Aorta (tissue), 5 donors: ENCODE measurements at regions not wholly inside any gene's neighbourhood (a gene's known extent, or its start where the extent isn't known, plus 50 kb on each side); places are given as distances from the start of the nearest gene placed in this dataset.

Experiments
- ATAC-seq: fragments of 200-7000 bp; cut with Tn5 transposase; one replicate; pipeline ENCODE4 v1.9.1; 2022; ENCODE audit warnings: moderate library complexity; ENCODE audit not compliant: low FRiP score
- DNase-seq, 2 donors: peaks; one replicate each; pipeline ENCODE4 v3.0.0-alpha.2; 2020
- H3K27ac ChIP-seq, 2 donors: one replicate each; pipeline ENCODE4 v1.5.1; 2013; ENCODE audit warnings: low read length in 2 of 2, mild to moderate bottlenecking in 2 of 2, moderate library complexity in 2 of 2, control low read depth in 1 of 2, inconsistent platforms in 1 of 2, low read depth in 1 of 2
- H3K27me3 ChIP-seq, 2 donors: one replicate each; pipeline ENCODE4 v1.6.1; 2013; ENCODE audit warnings: control low read depth in 1 of 2, low read length in 1 of 2, mild to moderate bottlenecking in 1 of 2, moderate library complexity in 1 of 2; ENCODE audit not compliant: insufficient read depth in 2 of 2, control insufficient read depth in 1 of 2
- H3K36me3 ChIP-seq, 2 donors: one replicate each; pipeline ENCODE4 v1.6.1; 2013; ENCODE audit warnings: control low read depth in 1 of 2, low read length in 1 of 2, mild to moderate bottlenecking in 1 of 2; ENCODE audit not compliant: insufficient read depth in 2 of 2, control insufficient read depth in 1 of 2
- H3K4me1 ChIP-seq, 2 donors: one replicate each; pipeline ENCODE4 v1.6.1; 2013; ENCODE audit warnings: low read length in 2 of 2, control low read depth in 1 of 2, mild to moderate bottlenecking in 1 of 2, moderate library complexity in 1 of 2; ENCODE audit not compliant: insufficient read depth in 2 of 2, control insufficient read depth in 1 of 2
- H3K4me3 ChIP-seq, 2 donors: one replicate each; pipeline ENCODE4 v1.5.1; 2013; ENCODE audit warnings: low read length in 2 of 2, control low read depth in 1 of 2, mild to moderate bottlenecking in 1 of 2
- H3K9me3 ChIP-seq: one replicate; pipeline ENCODE4 v1.6.1; 2013; ENCODE audit warnings: mild to moderate bottlenecking, low read length; ENCODE audit not compliant: control insufficient read depth
- WGBS, 2 donors: extraction: QIAGEN DNeasy Blood & Tissue Kit; methylation state at CpG; one replicate each; pipeline ENCODE4 v1.1.7; 2013; 5-methylcytosine and 5-hydroxymethylcytosine counted together
- intact Hi-C, 2 donors: fragments of 100-400 bp; cut with DNase I; formaldehyde crosslinking; loops; one replicate each; pipeline versions ENCODE4 v1.14.2 to v1.15.0; 2022
- donor health status: healthy with polysubstance abuse.
- donor health status: Bipolar disorder and iron deficiency.
- donor health status: DM: no; HTN: no; CAD: no.
- donor health status: DM: no; HTN: no; CAD: no.
- donor health status: DM: yes; HTN: yes; CAD: no.

GRCh38 chr5:109939116-109939682 is 249.5 kb downstream of the MAN2A1 start:
- Histone ChIP-seq H3K27ac (no peak overlapping the region), H3K4me3 (no peak overlapping the region), H3K36me3 (no peaks in the 10 kb centered on the region), H3K27me3 (no peaks in the 10 kb centered on the region), H3K4me1 (no peaks in the 10 kb centered on the region), H3K9me3 (no peaks in the 10 kb centered on the region)
- ATAC-seq (no peak), DNase-seq (no peak)
- intact Hi-C loops = no loop called here
- 88 to 92% methylated on average over 7 of the region's 7 CpGs for WGBS, 2 donors

GRCh38 chr5:109942646-109943045 is 252.9 kb downstream of the MAN2A1 start:
- 17 to 32% methylated on average over 1 of the region's 1 CpG for WGBS, 2 donors
- intact Hi-C loops = no loop called here
- H3K36me3 ChIP-seq = no peaks in the 10 kb centered on the region

GRCh38 chr5:109943701-109944235 is 254.0 kb downstream of the MAN2A1 start:
- H3K4me1 ChIP-seq = no peaks in the 10 kb centered on the region
- WGBS, 2 donors = 81 to 90% methylated on average over 3 of the region's 3 CpGs
- no peak overlapping the region for H3K27ac ChIP-seq
- H3K9me3 ChIP-seq = no peaks in the 10 kb centered on the region
- DNase-seq (no peak), ATAC-seq (no peak)
- H3K4me3 ChIP-seq = no peak overlapping the region
- no peaks in the 10 kb centered on the region for H3K27me3 ChIP-seq
- intact Hi-C loops = no loop called here
- H3K36me3 ChIP-seq = no peaks in the 10 kb centered on the region

More at GRCh38 chr5:109942646-109943045, 252.9 kb downstream of the MAN2A1 start:
- Histone ChIP-seq H3K4me3 (no peak overlapping the region), H3K27me3 (no peaks in the 10 kb centered on the region), H3K9me3 (no peaks in the 10 kb centered on the region), H3K4me1 (no peaks in the 10 kb centered on the region), H3K27ac (no peak overlapping the region)
- DNase-seq (no peak), ATAC-seq (no peak)

- H3K27ac ChIP-seq = no peak overlapping the region
- ATAC-seq (no peak), DNase-seq (no peak)
- intact Hi-C loops = no loop called here
- H3K9me3 ChIP-seq = no peaks in the 10 kb centered on the region
- no peaks in the 10 kb centered on the region for H3K27me3 ChIP-seq
- 51 to 79% methylated on average over 3 of the region's 3 CpGs for WGBS, 2 donors
- H3K36me3 ChIP-seq = no peaks in the 10 kb centered on the region
- H3K4me1 ChIP-seq = no peaks in the 10 kb centered on the region
- H3K4me3 ChIP-seq = no peak overlapping the region
Observed at GRCh38 chr5:109944461-109944860, 254.7 kb downstream of the MAN2A1 start.

GRCh38 chr5:109945097-109945678 is 255.5 kb downstream of the MAN2A1 start:
- intact Hi-C loops = no loop called here
- Histone ChIP-seq H3K4me1 (no peaks in the 10 kb centered on the region), H3K27ac (no peak overlapping the region), H3K27me3 (no peaks in the 10 kb centered on the region), H3K36me3 (no peaks in the 10 kb centered on the region), H3K9me3 (no peaks in the 10 kb centered on the region), H3K4me3 (no peak overlapping the region)
- DNase-seq = no peak
- 82 to 86% methylated on average over 6 of the region's 6 CpGs for WGBS, 2 donors
- ATAC-seq = no peak

- DNase-seq (no peak), ATAC-seq (no peak)
- Histone ChIP-seq H3K27me3 (no peaks in the 10 kb centered on the region), H3K9me3 (no peaks in the 10 kb centered on the region), H3K4me3 (no peak overlapping the region), H3K36me3 (no peaks in the 10 kb centered on the region), H3K27ac (no peak overlapping the region), H3K4me1 (no peaks in the 10 kb centered on the region)
- 90 to 92% methylated on average over 2 of the region's 2 CpGs for WGBS, 2 donors
- intact Hi-C loops = no loop called here
Observed at GRCh38 chr5:109945723-109946480, 256.2 kb downstream of the MAN2A1 start.

GRCh38 chr5:109946610-109947009 is 256.9 kb downstream of the MAN2A1 start:
- H3K27ac ChIP-seq = no peak overlapping the region
- H3K4me3 ChIP-seq = no peak overlapping the region
- no peaks in the 10 kb centered on the region for H3K9me3 ChIP-seq
- intact Hi-C loops = no loop called here
- H3K27me3 ChIP-seq = no peaks in the 10 kb centered on the region
- no peaks in the 10 kb centered on the region for H3K36me3 ChIP-seq
- ATAC-seq = no peak
- WGBS, 2 donors = 72 to 79% methylated on average over 4 of the region's 4 CpGs
- DNase-seq = no peak
- no peaks in the 10 kb centered on the region for H3K4me1 ChIP-seq

- ATAC-seq (no peak), DNase-seq (no peak)
- H3K9me3 ChIP-seq = no peaks in the 10 kb centered on the region
- no peak overlapping the region for H3K4me3 ChIP-seq
- no peaks in the 10 kb centered on the region for H3K4me1 ChIP-seq
- 93 to 95% methylated on average over 3 of the region's 3 CpGs for WGBS, 2 donors
- intact Hi-C loops = no loop called here
- no peak overlapping the region for H3K27ac ChIP-seq
- no peaks in the 10 kb centered on the region for H3K27me3 ChIP-seq
- no peaks in the 10 kb centered on the region for H3K36me3 ChIP-seq
Observed at GRCh38 chr5:109947667-109948066, 257.9 kb downstream of the MAN2A1 start.

- H3K4me3 ChIP-seq = no peak overlapping the region
- DNase-seq (no peak), ATAC-seq (no peak)
- no peak overlapping the region for H3K27ac ChIP-seq
- no peaks in the 10 kb centered on the region for H3K36me3 ChIP-seq
- H3K4me1 ChIP-seq = no peaks in the 10 kb centered on the region
- no peaks in the 10 kb centered on the region for H3K27me3 ChIP-seq
- no peaks in the 10 kb centered on the region for H3K9me3 ChIP-seq
- intact Hi-C loops = no loop called here
Observed at GRCh38 chr5:109950634-109951033, 260.9 kb downstream of the MAN2A1 start.
